SU-DHL-6 (cell line): ENCODE measurements at regions not wholly inside any gene's neighbourhood (a gene's known extent, or its start where the extent isn't known, plus 50 kb on each side); places are given as distances from the start of the nearest gene placed in this dataset.
"Not testable (repeated sequence)": the region's sequence is repeated elsewhere in the genome, so short reads cannot be mapped to it uniquely, and the experiment has no call there.

Experiments used
- H2AFZ ChIP-seq: fragments of 200-600 bp; sonication (generic); 2 replicates; pipeline ENCODE4 v1.6.1; 2014; ENCODE audit warnings: low read depth, mild to moderate bottlenecking, moderate library complexity, mixed read lengths, antibody characterized with exemption, low read length; ENCODE audit not compliant: severe bottlenecking
- H3F3A ChIP-seq: fragments of 200-600 bp; shearing (Covaris generic); 2 replicates; pipeline ENCODE4 v1.6.0; 2016; ENCODE audit warnings: antibody characterized with exemption, mild to moderate bottlenecking; ENCODE audit not compliant: insufficient read depth
- H3K27ac ChIP-seq: fragments of 200-600 bp; sonication (generic); 2 replicates; pipeline ENCODE4 v1.5.1; 2016; ENCODE audit warnings: low read depth, mild to moderate bottlenecking, low read length, moderate library complexity, mixed read lengths
- H3K27me3 ChIP-seq: fragments of 200-600 bp; sonication (generic), shearing (Covaris generic); 2 replicates; pipeline ENCODE4 v1.6.0; 2014; ENCODE audit warnings: mild to moderate bottlenecking, low read length
- H3K36me3 ChIP-seq: fragments of 200-600 bp; sonication (generic); 2 replicates; pipeline ENCODE4 v1.6.1; 2014; ENCODE audit warnings: mild to moderate bottlenecking, low read length, mixed read lengths
- H3K4me2 ChIP-seq: fragments of 300-600, 200-600 bp; shearing (Covaris generic), sonication (generic); 2 replicates; pipeline ENCODE4 v1.6.0; 2014; ENCODE audit warnings: low read length, low read depth, mild to moderate bottlenecking; ENCODE audit not compliant: poor library complexity, severe bottlenecking
- H3K4me3 ChIP-seq: fragments of 200-600 bp; sonication (generic); 2 replicates; pipeline ENCODE4 v1.5.1; 2014; ENCODE audit warnings: antibody characterized with exemption, low read length, mild to moderate bottlenecking, mixed read lengths; ENCODE audit not compliant: insufficient read depth, poor library complexity, severe bottlenecking
- H3K79me2 ChIP-seq: fragments of 200-600 bp; sonication (generic); 2 replicates; pipeline ENCODE4 v1.6.1; 2014; ENCODE audit warnings: mild to moderate bottlenecking, low read length, moderate library complexity; ENCODE audit not compliant: insufficient read depth
- H3K9ac ChIP-seq: fragments of 200-600 bp; sonication (generic); 2 replicates; pipeline ENCODE4 v1.7.0; 2014; ENCODE audit warnings: mild to moderate bottlenecking, low read length
- H3K9me2 ChIP-seq: fragments of 200-600 bp; sonication (generic); replicated peaks from 2 replicates; pipeline ENCODE4 v1.6.1; 2014; ENCODE audit warnings: low read length; ENCODE audit not compliant: insufficient read depth
- H3K9me3 ChIP-seq: fragments of 200-600 bp; sonication (generic); 2 replicates; pipeline ENCODE4 v1.6.1; 2014; ENCODE audit warnings: low read length, mixed read lengths; ENCODE audit not compliant: insufficient read depth
- H4K20me1 ChIP-seq: fragments of 200-600 bp; sonication (generic); 2 replicates; pipeline ENCODE4 v1.6.1; 2014; ENCODE audit warnings: low read depth, mild to moderate bottlenecking, antibody characterized with exemption, low read length, moderate library complexity, mixed read lengths
- CTCF ChIP-seq: fragments of 200-600 bp; sonication (generic); IDR thresholded peaks from one replicate; pipeline ENCODE4 v1.5.1; 2017; ENCODE audit warnings: antibody characterized with exemption, mild to moderate bottlenecking, low read length, moderate library complexity; ENCODE audit not compliant: insufficient read depth, poor library complexity, severe bottlenecking
- EZH2phosphoT487 ChIP-seq: fragments of 200-600 bp; sonication (generic), shearing (Covaris generic); conservative IDR thresholded peaks from 2 replicates; pipeline ENCODE4 v1.6.1; 2018; ENCODE audit warnings: mild to moderate bottlenecking, antibody characterized with exemption, low read length, moderate library complexity, mixed read lengths

DNA sequence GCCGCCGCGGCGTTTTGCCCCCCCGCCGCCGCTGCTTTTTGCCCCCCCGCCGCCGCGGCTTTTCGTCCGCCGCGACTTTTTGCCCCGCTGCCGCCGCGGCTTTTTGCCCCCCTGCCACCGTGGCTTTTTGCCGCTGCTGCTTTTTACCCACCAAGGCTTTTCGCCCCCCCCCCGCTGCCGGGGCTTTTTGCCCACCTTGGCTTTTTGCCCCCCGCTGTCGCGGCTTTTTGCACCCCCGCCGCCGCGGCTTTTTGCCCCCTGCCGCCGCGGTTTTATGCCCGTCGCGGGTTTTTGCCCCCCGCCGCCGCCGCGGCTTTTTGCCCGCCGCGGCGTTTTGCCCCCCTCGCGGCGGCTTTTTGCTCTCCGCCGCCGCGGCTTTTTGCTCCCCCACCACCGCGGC is 1343.0 kb downstream of the TP53TG3F start:
- Histone ChIP-seq H3K79me2 (no peaks in the 10 kb centered on the region), H3F3A (no peaks in the 10 kb centered on the region), H3K36me3 (no peaks in the 10 kb centered on the region), H3K9me3 (peaks cover 3% of the 10 kb centered on the region; the same call in 1 of the 2 replicates), H3K9me2 (no peaks in the 10 kb centered on the region), H2AFZ (no peak overlapping the region), H3K27me3 (no peaks in the 10 kb centered on the region), H3K4me3 (no peak overlapping the region), H3K4me2 (no peak overlapping the region), H3K9ac (no peak overlapping the region), H3K27ac (no peak overlapping the region), H4K20me1 (no peaks in the 10 kb centered on the region)
- TF ChIP-seq EZH2phosphoT487 (no peak), CTCF (no peak)

GRCh38 chr16:34802848-34803599 is 1343.6 kb downstream of the TP53TG3F start:
- H3K79me2 ChIP-seq, result no peaks in the 10 kb centered on the region
- no peaks in the 10 kb centered on the region for H3F3A ChIP-seq
- H3K4me3 ChIP-seq, result no peak overlapping the region
- H3K27ac ChIP-seq, result no peak overlapping the region
- H3K27me3 ChIP-seq, result no peaks in the 10 kb centered on the region
- H3K4me2 ChIP-seq, result no peak overlapping the region
- no peaks in the 10 kb centered on the region for H4K20me1 ChIP-seq
- TF ChIP-seq EZH2phosphoT487 (no peak), CTCF (no peak)
- no peaks in the 10 kb centered on the region for H3K9me2 ChIP-seq
- H3K9me3 ChIP-seq, result peaks cover 3% of the 10 kb centered on the region; the same call in 1 of the 2 replicates
- H2AFZ ChIP-seq, result no peak overlapping the region
- no peaks in the 10 kb centered on the region for H3K36me3 ChIP-seq
- H3K9ac ChIP-seq, result no peak overlapping the region

GRCh38 chr16:34803683-34804416 is 1344.4 kb downstream of the TP53TG3F start:
- H3K4me2 ChIP-seq, result no peak overlapping the region
- H3K36me3 ChIP-seq, result no peaks in the 10 kb centered on the region
- H4K20me1 ChIP-seq, result no peaks in the 10 kb centered on the region
- no peaks in the 10 kb centered on the region for H3F3A ChIP-seq
- H3K79me2 ChIP-seq, result no peaks in the 10 kb centered on the region
- peaks cover 3% of the 10 kb centered on the region; the same call in 1 of the 2 replicates for H3K9me3 ChIP-seq
- no peak for TF ChIP-seq CTCF
- no peak for TF ChIP-seq EZH2phosphoT487
- no peak overlapping the region for H3K27ac ChIP-seq
- H3K27me3 ChIP-seq, result no peaks in the 10 kb centered on the region
- no peak overlapping the region for H3K4me3 ChIP-seq
- H3K9ac ChIP-seq, result no peak overlapping the region
- no peaks in the 10 kb centered on the region for H3K9me2 ChIP-seq
- H2AFZ ChIP-seq, result no peak overlapping the region

GRCh38 chr16:34806992-34807644 is 1347.7 kb downstream of the TP53TG3F start:
- H3K36me3 ChIP-seq, H3K9me3 ChIP-seq, H3K9me2 ChIP-seq, H3K79me2 ChIP-seq, H3K9ac ChIP-seq, H3K27me3 ChIP-seq, H3F3A ChIP-seq, H3K4me2 ChIP-seq, H3K4me3 ChIP-seq, H4K20me1 ChIP-seq, H3K27ac ChIP-seq, H2AFZ ChIP-seq: not testable (repeated sequence)

- not testable (repeated sequence) for H3K27me3 ChIP-seq, H4K20me1 ChIP-seq, H3K4me3 ChIP-seq, H3K36me3 ChIP-seq, H3K27ac ChIP-seq, H3K9me2 ChIP-seq, H3K9me3 ChIP-seq, H3K79me2 ChIP-seq, H3K9ac ChIP-seq, H3K4me2 ChIP-seq, H2AFZ ChIP-seq, H3F3A ChIP-seq
These were observed 1348.4 kb downstream of the TP53TG3F start for GRCh38 chr16:34807844-34808243.
